ENCODE measurements at regions not wholly inside any gene's neighbourhood (a gene's known extent, or its start where the extent isn't known, plus 50 kb on each side); places are given as distances from the start of the nearest gene placed in this dataset.
"Not testable (repeated sequence)": the region's sequence is repeated elsewhere in the genome, so short reads cannot be mapped to it uniquely, and the experiment has no call there.

DNA sequence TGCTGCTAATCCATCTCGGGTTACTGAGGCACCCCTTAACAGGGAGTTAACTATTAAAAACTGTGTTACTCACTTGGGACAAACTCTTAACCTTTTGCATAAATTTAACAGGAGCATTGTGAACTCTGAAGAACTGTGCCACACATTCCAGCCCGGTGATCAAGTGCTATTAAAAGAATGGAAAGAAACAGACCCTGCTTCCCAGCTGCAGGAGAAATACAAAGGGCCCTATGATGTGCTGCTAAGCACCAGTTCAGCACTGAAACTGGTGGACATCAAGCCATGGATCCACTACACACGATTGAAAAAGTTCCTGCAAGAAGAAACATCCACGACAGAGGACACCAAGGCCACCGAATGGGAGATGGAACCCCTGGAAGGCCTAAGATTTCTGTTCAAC, 114.7 kb upstream of the PLCL2 start:
- no peak for DNase-seq

DNA sequence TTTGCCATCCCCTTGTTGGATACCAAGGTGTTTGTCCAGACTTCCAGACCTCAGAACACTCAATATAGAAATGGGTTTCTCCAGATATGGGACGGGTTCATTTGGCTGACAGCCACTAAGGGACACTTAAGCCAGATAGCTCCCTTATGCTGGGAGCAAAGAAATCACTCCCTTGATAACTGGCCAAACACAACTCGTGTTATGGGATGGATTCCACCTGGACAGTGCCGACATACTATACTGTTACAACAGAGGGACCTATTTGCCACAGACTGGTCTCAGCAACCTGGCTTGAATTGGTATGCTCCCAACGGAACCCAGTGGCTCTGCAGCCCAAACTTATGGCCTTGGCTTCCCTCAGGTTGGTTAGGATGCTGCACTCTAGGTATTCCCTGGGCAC, 114.0 kb upstream of the PLCL2 start:
- no peak for DNase-seq

DNA sequence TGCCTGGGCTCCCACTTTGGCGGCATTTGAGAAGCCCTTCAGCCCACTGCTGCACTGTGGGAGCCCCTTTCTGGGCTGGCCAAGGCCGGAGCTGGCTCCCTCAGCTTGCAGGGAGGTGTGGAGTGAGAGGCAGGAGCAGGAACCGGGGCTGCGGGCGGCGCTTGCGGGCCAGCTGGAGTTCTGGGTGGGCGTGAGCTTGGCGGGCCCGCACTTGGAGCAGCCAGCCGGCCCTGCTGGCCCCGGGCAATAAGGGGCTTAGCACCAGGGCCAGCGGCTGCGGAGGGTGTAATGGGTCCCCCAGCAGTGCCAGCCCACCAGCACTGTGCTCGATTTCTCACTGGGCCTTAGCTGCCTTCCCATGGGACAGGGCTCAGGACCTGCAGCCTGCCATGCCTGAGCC, 111.2 kb upstream of the PLCL2 start:
- DNase-seq: not testable (repeated sequence)

DNA sequence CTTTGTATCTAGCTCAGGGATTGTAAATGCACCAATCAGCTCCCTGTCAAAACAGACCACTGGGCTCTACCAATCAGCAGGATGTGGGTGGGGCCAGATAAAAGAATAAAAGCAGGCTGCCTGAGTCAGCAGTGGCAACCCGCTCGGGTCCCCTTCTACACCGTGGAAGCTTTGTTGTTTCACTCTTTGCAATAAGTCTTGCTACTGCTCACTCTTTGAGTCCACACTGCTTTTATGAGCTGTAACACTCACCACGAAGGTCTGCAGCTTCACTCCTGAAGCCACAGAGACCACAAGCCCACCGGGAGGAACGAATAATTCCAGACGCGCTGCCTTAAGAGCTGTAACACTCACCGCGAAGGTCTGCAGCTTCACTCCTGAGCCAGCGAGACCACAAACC, 110.2 kb upstream of the PLCL2 start:
- peak; percentile 37 for DNase-seq

DNA sequence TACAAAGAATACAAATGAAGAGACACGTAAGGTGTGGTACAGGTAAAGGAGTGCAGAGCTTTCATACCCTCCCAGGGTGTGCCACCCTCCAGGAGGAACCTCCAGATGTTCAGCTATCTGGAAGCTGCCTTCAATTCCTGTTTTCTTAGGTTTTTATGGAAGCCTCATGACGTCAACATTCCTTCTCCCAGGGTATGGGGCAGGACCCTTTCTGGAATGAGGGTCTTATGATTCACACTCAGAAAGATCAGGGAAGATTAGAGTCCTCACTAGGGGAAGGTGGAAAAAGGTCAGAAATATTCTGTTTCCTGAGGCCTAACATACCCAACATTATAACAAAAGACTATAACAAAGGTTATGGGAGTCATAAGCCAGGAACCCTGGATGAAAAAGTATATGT, 99.8 kb upstream of the PLCL2 start:
- DNase-seq: no peak

DNA sequence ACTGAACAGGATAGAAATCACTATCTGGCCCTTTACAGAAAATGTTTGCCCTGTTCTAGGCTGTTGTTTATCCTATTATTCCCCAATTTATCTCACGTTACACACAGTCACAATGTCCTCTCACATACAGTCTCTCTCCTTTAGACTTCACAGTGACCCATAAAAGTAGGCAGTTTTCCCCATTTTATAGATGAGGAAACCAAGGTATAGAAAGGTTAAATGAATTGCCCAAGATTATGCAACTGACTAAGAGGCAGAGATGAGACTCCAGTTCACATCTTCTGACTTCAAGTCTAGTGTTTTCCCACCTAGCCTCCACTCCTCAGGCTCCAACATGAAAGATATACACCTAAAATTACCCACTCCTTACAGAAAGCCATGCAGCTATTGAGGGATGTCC, 99.3 kb upstream of the PLCL2 start:
- DNase-seq: no peak

DNA sequence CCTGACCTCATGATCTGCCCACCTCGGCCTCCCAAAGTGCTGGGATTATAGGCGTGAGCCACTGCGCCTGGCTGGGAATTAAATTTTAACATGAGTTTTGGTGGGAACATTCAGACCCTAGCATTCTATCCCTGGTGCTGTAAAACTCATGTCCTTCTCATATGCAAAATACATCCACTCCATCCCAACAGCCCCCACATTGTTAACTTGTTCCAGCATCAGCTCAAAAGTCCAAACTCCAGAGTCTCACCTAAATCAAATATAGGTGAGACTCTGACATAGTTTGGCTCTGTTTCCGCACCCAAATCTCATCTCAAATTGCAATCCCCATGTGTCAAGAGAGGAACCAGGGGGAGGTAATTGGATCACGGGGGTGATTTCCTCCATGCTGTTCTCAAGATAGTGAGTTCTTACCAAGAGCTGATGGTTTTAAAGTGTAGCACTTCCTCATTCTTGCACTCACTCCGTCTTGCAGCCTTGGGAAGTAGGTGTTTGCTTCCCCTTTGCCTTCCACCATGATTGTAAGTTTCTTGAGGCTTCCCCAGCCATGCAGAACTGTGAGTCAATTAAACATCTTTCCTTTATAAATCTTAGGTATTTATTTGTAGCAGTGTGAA, 96.2 kb upstream of the PLCL2 start:
- DNase-seq: no peak

DNA sequence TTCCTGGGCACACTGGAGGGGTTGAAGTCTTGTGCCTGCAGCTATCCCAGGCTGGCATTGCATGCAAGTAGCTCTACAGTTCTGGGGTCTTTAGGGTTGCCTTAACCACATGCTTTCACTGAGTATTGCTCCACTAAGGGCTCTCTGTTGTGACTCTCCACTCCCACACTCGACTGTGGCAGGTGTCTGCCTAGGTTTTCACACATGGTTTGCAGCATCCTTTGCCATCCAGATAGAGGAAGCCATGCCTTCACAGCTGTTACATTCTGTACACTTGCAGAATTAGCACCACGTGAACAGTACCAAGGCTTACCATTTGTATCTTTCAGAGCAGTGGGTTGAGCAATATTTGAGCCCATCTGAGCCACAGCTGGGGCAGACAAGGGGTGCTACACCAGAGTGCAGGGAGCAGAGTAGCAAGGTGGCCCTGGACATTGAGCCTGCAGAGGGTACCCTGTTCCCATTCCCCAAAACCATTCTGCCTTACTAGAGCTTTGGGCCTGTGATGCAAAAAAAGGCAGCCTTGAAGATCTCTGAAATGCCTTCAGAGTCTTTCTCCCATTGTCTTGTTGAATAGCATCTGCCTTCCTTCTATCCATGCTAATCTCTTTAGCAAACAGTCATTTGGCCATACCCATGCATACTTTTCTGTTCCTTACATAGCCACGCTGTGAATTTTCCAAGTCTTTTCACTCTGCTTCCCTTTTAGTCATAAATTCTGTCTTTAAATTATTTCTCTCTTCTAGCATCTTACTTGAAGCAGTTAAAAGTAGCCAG, 95.2 kb upstream of the PLCL2 start:
- DNase-seq: no peak

DNA sequence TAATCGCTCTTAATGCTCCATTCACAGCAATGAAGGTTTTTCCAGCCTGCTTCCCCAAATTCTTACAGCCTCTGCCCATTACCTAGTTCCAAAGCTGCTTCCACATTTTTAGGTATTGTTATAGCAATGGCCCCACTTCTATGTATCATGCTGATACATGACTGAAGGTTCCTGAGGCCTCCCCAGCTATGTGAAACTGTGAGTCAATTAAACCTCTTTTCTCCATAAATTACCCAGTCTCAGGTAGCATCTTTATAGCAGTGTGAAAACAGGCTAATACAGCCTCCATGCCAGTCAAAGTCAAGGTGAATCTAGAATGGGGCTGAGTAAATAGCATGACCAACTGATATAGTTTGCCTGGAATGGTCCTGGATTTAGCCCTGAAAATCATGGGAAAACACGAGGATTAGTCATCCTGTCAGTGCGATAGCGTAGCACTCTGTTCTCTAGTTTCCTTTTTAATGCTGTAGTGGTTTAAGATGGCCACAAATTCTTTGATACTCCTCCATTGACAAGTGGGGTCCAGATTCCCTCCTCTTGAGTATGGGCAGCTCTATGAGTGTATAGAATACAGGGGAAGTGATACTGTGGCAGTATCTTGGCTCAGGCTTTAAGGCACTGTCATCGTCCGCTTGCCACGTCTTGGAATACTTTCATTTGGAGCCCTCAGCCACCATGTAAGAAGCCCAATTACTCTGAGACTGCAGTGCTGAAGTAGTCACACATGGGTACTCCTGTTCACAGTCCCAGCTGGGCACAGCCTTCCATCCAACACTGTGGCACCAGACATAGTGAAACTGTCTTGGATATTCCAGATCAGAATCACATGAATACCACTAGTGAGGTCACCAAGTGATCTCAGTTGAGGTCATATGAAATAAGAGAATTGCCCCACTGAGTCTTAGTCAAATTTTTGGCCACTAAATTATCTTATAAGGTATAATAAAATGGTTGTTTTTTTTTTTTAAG, 94.0 kb upstream of the PLCL2 start:
- peak; percentile 26 for DNase-seq

DNA sequence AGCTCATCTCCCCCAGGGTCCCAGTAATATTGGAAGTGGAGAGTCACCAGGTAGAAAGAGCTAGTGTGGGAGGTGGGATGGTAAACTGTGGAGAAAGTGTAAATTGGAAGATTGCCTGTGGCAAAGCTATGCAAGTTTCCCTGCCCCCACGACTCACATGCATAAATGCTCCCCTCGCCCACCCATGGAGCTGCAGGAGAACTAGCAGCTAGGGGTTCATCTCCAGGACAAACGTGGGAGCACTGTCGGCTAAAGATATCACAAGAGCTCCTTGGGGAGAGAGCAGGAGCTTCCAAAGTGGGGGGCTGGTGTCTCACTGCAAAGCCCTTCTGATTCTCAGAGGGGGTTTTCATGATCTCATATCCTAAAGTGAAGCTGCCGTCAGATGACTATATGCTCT, 91.4 kb upstream of the PLCL2 start:
- DNase-seq: no peak

DNA sequence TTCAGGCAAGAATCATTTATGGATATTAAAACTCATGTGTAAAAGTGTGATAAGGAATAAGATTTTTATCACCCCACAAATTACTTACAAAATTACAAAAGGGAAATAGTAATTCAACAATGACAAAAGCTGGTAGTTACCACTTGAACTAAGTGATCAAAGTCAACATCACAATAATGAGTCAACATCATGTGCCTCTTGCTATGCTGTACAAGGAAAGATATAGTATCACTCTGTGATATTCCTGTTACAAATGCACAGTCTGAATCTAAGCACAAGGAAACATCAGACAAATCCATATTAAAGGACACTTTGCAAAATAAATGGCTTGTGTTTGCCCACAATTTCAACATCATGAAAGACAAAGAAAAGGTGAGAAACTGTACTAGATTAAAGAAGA, 90.5 kb upstream of the PLCL2 start:
- DNase-seq: no peak

DNA sequence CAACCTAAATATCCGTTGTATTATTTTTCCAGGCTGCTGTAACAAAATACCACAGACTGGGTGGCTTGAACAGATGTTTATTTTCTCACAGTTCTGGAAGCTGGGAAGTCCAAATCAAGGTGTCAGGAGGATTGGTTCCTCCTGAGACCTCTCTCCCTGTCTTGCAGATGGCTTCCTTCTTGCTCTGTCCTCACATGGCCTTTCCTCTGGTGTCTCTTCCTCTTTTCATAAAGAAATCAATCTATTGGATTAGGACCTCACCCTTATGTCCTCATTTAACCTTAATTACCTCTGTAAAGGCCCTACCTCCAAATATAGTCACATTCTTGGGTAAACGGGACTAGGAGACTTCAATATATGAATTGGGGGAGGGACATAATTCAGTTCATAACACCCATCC, 89.2 kb upstream of the PLCL2 start:
- DNase-seq: no peak

DNA sequence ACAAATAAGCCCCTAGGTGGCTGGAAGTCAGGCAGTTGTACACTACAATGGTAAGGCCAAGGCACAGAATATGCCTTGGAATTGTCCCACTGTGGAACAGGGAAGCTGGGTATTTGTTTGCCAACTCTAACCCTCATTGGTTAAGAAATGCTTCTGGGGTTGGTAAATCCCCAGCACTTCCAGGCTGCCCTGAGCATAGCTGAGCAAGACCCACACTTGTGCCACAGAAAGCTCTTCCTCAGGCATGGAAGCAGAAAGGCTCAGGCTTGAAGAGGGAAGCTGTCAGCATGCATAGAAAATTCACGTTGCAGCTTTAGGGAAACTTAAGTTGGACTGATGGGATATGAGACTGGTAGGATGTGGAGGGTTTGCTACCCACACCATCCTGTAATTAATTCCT, 86.9 kb upstream of the PLCL2 start:
- no peak for DNase-seq

DNA sequence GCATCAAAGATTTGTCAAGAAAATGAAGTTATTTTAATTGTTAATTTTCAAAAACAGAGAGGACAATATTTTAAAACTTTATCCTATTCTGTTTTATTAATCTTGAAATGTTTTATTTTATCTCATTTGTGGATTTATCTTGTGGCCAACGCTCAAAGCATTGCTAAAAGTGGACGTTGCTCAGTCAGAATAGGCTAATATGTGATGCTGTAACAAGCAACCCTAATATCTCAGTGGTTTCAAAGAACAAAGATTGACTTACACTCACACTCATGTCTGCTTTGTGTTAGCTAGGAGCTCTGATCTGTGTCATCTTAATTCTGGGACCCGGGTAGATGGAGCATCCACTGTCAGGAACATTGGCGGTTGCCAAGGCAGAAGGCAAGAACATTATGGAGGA, 86.0 kb upstream of the PLCL2 start:
- no peak for DNase-seq

DNA sequence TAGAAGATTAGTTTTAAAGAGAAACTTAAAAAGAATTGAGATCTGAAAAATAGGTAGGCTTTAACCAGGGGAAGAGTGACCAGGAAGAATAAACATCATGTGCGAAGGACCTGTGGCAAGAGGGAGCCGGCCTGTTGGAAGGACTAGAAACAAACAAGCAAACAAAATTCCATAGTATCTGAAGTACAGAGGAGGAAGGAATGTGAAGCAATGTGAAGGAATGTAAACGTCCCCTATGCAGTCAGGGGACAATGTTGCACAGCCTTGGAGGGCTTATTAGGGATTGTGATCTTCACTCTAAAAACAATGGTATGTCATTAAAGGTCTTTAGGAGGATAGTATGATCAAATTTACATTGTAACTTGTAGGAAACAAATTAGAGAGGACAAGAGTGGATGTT, 84.4 kb upstream of the PLCL2 start:
- no peak for DNase-seq

DNA sequence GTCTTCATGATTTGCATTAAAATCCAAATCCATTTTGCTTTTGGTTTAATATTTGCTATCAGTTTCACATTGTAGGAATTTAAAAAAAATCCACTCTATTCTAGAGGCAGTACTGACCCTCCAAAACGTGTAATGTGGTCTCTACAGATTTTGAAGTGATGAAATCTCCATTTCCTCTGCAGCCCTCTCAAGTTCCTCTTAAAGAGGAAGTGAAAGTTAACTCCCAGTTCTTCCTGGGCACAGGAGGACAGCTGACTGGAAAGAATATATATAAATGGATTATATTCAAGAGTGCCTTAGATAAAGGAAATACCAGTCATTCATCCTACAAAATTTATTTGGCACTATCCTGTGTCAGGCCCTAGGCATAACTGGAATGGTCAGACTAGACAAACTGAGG, 83.5 kb upstream of the PLCL2 start:
- no peak for DNase-seq

DNA sequence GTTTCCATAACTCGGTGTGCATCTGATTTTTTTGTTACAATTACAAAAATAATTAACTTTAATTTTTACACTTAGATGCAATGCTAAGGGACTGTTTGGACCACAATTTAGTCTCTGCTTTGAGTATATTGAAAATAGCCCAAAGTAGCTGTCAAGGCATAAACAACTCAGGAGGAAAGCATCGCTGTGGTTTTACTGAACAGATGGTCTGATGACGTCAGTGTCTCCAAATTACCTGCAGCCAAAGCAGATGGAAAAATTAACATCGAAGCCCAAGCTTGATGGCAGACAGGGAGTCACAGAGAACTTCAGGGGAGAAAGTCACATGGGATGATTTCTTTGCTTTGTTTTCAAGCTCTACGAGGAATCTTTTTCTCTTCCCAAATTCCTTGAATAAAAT, 83.1 kb upstream of the PLCL2 start:
- DNase-seq: no peak

DNA sequence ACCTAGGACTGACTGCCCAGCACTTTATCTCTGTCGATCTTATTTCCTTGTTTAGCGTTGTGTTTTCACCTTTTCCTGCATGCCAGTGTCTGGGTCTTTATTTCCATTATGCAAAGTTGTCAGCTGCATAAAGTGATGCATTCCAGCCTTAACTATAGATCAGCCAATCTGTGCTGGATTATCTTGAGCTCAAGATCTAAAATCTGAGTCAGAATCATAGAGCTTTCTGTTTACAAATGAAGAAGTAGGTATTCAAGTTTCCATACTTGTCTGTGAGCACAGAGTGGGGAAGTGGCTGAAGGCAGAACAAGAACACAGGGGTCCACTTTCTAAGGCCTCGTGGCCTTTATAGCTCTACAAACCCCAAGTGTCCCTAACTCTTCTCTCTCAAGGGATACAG, 82.4 kb upstream of the PLCL2 start:
- DNase-seq: no peak

DNA sequence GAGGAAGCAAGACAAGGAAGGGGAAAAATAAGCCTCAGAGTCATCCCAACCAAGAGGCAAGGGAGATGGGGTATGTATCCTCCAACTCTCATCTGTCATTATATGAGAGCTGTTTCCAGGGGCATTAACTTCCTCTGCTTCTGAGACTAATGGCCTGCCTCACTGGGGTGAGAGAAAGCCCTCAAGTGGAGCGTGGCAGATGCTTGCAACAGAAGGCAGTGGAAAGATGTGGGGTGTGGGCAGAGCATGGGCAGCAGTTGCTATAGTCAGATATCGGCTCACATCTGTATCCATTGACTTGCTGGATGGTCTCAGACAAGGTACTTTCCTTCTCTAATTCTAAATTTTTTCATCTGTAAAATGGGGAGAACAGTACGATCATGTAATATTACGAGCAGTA, 81.7 kb upstream of the PLCL2 start:
- DNase-seq: no peak

DNA sequence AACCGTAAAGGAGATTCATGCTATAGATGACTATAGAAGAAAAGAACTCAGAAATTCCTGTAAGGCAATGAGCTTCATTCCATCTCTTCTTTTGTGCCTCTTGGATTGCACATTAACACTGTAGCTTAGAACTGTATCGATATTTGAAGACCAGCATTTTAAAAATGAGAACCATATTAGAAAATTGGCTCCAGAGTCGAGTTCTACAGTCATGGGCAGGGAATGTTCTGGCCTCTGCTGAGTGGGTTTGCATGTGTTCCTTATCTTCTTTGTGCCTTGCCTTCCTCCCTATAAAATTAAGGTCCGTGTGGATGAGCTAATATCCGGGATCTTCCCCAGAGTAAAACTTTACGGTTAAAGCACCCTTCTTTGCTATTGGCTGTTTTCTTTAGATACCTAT, 77.4 kb upstream of the PLCL2 start:
- no peak for DNase-seq

DNA sequence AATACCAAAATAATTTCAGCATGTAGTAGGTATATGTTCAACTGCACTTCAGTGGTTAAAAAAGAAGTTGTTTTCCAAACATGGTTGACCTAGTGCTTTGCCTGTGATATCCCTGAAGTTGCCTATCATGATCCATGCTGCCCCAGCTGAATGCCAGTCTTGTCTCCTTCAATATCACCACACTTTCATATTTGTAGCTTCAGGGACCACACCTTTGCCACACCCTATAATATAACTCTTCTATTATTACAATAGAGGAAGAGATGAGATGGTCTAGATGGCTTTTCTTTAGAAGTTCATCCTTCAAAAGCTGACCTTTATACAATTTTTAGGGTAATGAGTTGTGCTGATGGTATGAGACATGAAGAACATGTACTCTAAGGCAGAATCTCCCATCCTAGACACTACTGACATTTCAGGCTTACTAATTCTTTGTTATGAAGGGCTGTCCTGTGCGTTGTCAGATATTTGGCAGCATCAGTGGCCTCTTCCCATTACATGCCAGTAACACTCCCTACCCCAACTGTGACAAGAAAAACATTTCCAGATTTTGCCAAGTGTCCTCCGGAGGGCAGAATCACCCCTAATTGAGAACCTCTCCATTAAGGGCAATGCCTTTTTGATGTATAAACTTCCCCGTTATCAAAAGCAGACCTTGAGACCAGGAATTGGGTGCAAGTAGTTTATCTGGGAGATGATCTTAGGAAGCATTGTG, 76.2 kb upstream of the PLCL2 start:
- DNase-seq: no peak

DNA sequence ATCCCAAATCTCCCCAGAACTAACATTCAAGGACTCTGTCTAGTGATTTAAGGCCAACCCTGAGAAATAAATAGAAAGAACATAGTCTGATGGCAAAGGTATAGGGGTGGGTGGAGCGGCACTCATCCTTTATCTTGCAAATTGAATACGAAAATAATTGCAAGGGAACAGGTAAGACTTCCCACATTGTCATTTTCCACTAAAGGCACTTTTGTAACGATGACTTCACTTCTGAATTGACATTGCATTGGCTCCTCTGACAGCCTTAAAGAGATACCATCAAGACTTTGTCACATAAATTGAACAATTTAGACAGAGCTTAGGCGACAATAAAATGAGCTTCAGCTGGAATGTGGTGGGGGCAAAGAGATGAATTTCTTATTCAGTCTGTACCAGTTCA, 75.3 kb upstream of the PLCL2 start:
- DNase-seq: no peak

DNA sequence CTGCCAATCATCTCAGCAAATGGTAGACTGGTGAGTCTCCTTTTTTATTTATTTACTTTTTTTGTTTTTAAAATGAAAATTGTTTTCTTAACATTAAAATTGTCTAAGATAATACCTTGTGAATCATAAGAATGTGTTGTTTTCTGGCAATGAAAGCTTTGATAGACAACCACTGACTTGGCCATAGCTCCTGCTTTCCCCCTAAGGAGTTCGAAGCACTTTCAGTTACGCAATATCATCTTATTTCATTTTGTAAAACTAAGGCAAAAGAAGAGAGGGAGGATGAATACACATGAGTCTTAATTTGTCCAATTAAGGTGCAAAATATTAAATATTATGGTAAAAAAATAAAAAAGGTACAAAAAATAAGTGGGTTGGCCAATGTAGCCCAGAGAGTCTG, 74.8 kb upstream of the PLCL2 start:
- no peak for DNase-seq
